Hepatic stellate cell (primary cell): ENCODE measurements at regions not wholly inside any gene's neighbourhood (a gene's known extent, or its start where the extent isn't known, plus 50 kb on each side); places are given as distances from the start of the nearest gene placed in this dataset.
"Not testable (repeated sequence)": the region's sequence is repeated elsewhere in the genome, so short reads cannot be mapped to it uniquely, and the experiment has no call there.

Source experiments
- DNase-seq: peaks from one replicate; pipeline ENCODE4 v3.0.0; 2011; ENCODE audit warnings: low spot score

DNA sequence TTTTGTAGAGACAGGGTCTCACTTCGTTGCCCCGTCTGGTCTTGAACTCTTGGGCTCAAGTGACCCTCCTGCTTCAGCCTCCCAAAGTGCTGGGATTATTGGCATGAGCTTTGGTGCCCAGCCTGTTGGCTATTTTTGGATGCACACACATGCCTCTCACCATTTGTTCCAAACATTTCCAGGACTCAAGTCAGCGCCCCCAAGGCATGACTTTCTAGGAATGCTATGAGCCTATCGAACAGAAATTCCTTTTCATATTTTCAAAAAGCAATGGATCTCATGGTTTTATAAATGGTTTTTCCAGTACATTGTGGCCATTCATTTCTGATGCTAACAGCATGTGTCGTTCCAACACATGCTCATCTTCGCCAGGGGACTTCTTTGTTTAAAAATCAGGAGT is 119.3 kb upstream of the NAA20 start:
- no peak for DNase-seq

- no peak for DNase-seq
Observed at GRCh38 chr20:19901226-19901625, 115.9 kb upstream of the NAA20 start.

DNA sequence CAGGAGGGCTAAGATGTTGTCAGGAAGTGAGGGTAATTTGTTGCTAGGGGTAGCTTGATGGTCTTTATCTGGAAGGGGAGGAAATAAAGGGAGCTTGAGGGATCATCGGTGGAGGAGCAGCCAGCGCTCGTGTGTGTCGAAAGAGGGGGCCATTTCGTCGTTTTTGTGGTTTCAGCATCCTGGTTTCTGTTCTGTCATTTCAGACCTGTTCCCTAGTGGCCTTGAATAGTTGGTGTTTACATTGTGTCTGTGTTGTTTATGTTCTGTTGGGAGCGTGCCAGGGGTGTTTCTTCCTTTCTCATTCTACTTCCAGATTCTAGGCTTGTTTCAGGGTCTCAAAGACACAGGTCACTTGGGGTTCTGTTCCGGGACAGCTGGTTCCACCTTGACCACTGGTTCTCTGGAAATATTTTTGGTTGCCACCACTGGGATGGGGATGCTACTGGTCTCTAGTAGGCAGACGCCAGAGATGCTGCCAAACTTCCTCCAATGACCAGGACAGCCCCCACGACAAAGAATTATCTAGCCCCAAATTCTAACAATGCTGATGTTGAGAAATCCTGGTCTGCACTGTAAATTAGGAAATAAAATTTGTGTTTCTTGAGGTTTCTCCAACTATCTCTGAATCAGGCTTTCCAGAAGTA is 113.9 kb upstream of the NAA20 start:
- peak; percentile 81 for DNase-seq

- no peak for DNase-seq
Observed at GRCh38 chr20:19907326-19908056, 109.7 kb upstream of the NAA20 start.

DNA sequence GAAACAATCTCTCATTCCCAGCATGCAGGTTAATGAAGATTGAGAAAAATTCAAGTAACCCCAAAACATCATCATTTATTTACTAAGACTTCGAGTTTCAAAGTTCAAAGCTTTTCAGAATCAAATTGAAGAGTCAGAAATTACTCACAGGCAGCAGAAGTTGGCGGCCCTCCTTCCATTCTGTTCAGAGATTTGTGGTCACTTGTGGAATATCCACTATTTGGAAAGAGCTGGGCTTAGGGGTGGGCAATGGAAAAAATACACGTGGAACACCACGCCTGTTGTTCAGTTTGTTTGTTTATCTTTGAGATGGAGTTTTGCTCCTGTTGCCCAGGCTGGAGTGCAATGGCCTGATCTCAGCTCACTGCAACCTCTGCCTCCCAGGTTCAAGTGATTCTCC is 108.6 kb upstream of the NAA20 start:
- no peak for DNase-seq

- no peak for DNase-seq
Observed at GRCh38 chr20:19909725-19910124, 107.4 kb upstream of the NAA20 start.

DNA sequence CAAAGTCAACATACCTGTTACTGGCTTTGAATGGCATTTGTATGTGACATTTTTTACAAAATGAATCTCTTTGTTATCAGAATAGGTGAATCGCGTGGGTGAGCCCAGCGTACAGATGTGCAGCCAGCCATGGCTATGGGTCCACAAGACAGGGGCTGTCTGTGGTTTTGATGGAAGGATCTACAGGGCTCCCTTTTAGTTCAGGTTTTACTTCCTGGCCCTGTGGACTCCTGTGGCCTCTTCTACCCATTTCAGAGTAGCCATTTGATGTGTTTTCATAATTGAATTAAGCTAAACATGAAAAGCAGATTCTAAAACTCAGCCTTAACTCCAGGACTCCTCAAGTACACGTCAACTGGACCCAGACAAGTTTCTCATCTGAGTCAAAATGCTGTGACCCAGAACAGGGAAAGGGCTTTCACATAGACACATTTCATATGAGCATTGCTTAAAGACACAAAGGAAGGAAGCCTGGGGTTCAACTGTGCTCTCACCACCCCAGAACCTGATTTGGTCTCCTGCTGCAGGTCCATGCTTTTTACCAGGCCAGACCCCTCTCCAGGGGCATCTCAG is 105.3 kb upstream of the NAA20 start:
- no peak for DNase-seq

- no peak for DNase-seq
Observed at GRCh38 chr20:19913349-19913748, 103.8 kb upstream of the NAA20 start.

DNA sequence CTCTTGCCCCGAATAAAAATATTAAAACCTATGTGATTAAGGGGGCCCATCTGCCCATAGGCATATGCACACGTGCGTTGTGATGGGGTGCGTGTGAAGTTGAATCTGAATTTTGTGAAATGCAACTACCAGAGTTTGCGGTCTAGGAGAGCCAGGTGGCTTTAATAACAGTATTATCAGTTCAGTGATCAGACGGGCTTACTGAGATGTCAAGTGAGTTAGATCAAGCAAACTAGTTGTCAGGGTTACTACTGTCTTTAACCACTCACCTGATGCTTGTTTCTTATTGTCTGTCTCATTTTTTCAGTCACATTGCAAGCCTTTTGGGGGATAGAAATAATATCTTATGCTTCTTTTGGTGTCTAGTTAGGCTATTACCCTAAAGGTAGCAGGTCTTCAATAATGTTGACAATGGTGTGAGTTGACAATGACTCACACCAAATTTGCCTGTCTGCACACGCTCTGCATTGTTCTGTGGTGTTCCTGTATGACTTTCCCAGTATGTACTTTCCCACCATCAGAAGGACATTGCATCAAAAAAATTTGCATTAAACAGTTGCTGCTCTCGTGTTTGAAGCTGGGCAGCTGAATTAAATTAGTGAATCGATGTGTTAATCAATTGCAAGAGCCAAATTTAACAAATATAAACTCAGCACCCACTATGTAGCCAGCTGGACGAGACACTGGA is 103.1 kb upstream of the NAA20 start:
- DNase-seq, result no peak

DNA sequence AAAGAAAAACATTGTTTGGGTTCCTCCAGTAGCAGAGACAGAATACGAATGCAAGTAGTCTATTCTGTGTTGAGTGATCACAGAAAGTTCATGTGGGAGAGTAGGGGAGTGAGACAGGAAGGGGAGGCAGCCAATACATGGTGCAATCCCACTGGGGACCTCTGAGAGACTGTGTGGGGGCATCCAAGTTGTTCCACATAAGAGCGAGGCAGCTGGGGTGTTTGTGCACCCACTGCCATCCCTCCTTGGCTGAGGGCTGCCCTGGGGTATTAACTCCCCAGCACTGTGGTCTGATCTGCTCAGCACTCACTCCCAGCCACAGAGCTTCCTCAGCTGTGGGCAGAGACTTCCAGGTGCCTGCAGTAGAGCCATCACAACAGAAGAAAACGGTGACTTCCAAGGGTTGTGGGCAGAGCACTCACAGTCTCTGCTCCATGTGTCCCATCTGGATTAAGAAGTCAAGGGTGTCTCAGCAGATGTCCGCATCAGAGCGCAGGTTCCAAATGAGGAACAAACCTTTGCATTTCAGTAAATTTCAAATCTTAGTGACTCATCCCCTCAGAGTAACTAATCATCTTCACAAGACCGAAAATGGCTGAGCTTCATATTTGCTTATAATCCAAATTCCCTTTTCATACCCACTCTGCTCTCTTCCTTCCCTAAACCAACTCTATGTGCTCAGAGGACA is 101.9 kb upstream of the NAA20 start:
- no peak for DNase-seq

DNA sequence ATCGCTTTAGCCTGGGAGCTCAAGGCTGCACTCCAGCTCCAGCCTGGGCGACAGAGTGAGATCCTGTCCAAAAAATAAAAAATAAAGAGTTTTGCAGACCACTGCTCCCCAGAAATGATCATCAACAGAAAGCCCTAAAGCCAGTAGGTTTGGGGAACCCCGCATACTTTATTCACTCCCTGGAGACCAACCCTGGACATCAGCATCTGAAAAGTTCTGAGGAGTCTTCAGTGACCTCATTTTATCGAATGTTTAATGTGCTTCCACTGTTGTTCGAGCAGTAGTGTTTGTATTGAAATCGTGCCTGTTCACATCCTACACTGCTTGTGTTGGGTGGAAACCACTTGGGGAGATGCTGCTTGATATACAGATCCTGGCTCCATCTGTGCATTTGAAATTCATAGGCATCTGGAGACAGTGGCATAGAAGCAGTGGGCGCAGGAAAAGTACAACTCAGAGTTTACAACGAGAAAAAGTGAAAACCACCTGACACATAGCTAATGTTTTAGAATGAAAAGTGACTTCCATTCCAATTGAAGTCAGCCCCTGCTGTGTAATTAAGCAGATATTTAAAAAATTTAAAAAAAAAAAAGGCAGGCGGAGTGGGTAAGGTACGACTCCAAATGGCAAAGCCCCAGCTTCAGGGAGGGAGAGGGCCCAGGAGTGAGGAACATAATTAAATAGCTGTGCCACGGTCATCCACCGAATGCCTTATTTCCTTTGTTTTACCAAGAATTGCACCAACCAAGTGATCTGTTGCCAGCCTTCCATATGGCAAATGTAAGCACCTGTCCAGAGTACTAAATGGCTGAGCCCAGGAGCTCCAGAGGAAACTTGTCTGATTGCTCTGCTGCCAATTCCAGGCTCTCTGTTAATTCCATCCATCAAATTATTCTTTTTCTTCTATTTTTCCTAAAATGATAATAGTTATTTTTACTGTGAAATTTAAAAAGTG is 100.4 kb upstream of the NAA20 start:
- DNase-seq, result no peak

DNA sequence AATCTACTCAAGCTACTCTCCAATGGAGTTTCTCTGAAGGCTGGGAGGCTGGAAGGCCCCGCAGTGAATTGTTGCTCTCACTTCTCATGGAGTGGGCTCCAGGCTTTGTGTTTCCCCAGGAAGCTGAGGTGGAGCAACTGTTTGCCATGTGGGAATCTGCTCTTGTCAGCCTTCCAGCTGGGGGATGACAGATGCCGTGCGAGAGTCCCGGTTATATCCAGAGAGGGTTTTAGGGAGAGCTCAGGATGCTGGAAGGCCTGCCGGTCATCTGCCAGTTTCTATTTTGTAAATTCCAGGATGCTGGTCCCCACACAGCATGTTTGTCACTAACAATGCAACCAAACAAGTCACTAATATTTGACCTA is 98.2 kb upstream of the NAA20 start:
- no peak for DNase-seq

- DNase-seq, result no peak
Observed at GRCh38 chr20:19920381-19921138, 96.6 kb upstream of the NAA20 start.

GRCh38 chr20:19921284-19921793 is 95.8 kb upstream of the NAA20 start:
- DNase-seq, result no peak

DNA sequence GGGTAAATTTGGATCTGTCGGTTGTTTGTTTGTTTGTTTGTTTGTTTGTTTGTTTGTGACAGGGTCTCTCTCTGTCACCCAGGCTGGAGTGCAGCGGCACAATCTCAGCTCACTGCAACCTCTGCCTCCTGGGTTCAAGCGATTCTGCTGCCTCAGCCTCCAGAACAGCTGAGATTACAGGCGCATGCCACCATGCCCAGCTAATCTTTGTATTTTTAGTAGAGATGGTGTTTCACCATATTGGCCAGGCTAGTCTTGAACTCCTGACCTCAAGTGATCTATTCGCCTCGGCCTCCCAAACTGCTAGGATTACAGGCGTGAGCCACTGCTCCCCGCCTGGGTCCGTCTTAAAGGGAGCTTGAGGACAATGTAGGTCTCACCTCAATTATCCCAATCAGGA is 95.3 kb upstream of the NAA20 start:
- DNase-seq, result not testable (repeated sequence)

DNA sequence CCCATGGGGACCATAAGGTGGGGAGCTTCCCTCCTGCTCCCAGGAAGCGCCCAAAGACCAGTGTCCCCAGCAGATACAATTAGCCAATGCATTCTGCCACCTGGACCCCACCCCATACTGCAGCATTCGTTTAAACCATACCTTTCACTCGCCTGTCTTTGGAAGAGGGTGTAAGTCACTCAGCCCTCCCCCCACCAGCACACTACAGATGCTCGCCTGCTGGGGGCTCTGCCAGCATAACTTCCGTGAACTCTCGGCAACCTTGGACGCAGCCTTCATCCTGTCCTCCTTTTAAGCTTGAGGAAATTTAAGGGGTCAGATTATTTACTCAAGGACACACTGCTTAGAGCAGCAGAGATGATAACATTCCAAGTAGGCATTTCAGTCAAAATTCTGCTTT is 94.4 kb upstream of the NAA20 start:
- no peak for DNase-seq

GRCh38 chr20:19923762-19924161 is 93.4 kb upstream of the NAA20 start:
- DNase-seq, result no peak

DNA sequence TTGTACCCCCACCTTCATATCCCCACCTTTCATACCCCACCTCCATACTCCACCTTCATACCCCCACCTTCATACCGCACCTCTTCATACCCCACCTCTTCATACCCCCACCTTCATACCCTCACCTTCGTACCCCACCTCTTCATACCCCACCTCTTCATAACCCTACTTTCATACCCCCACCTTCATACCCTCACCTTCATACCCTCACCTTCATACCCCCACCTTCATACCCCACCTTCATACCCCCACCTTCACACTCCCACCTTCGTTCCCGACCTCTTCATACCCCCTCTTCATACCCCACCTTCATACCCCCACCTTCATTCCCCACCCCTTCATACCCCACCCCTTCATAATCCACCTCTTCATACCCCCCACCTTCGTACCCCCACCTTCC is 92.9 kb upstream of the NAA20 start:
- no peak for DNase-seq

DNA sequence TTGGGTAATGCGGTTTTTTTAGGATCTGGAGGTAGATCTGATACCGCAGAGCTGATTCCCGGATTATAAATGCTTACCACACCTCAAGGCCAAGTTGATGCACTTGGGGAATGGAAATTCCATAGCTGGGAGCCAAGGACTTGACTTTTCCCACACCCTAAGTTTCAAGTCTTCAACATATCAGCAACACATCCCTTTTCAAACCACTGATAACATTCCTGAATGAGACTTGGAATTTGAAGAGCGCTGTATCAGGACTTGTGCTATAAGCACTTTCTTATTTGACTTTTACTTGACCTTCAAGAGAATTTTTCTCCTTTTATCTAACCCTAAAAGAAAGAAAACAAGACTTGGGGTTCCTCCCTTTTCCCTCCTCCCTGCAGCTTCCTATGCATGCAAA is 90.6 kb upstream of the NAA20 start:
- DNase-seq, result no peak

DNA sequence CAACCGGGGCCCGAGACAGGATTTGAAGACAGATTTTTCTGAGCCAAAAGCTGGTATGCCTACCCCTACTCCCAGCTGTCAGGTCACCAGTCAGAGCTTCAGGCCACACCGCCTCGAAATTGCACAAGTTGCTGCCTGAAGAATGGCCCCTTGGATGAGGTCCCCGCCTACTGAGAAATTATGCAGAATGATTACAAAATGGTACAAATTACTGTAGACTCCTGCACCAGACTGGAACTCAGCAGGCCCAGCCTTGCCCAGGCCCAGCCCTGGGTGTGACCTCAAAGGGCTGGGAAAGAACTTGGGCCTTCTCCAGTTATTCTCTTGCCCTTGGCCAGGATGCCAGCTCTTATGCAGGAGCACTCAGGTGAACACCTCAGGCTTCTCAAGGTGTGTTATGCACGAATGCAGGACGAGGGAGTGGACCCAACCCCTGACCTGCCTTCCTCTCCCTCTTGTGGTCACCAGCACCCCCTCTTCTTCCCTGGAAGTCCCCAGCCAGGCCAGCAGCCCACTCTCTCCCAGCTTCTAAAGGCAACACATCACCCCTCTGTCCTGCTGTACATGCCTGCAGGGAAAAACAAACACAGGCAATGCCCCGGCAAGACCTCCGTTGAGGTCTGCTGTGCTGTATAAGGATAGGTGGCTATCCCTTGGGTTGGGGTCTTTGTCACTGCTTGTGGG is 88.7 kb upstream of the NAA20 start:
- no peak for DNase-seq
